PC-9 (cell line): ENCODE measurements at regions not wholly inside any gene's neighbourhood (a gene's known extent, or its start where the extent isn't known, plus 50 kb on each side); places are given as distances from the start of the nearest gene placed in this dataset.
A peak's percentile ranks its signal among the peaks of the same experiment; 100 is the strongest.
"Not testable (repeated sequence)": the region's sequence is repeated elsewhere in the genome, so short reads cannot be mapped to it uniquely, and the experiment has no call there.

ENCODE experiments used
- EZH2 ChIP-seq: fragments of 200-600 bp; sonication (generic); IDR thresholded peaks from 2 replicates; pipeline ENCODE4 v1.8.0; 2017; ENCODE audit warnings: antibody characterized with exemption, low read depth
- TF ChIP-seq, protein P1 (sequence below): fragments of 200-600 bp; sonication (generic); conservative IDR thresholded peaks from 2 replicates; pipeline ENCODE4 v1.6.1; 2017; ENCODE audit warnings: mixed run types, antibody characterized with exemption, mild to moderate bottlenecking, moderate library complexity

DNA sequence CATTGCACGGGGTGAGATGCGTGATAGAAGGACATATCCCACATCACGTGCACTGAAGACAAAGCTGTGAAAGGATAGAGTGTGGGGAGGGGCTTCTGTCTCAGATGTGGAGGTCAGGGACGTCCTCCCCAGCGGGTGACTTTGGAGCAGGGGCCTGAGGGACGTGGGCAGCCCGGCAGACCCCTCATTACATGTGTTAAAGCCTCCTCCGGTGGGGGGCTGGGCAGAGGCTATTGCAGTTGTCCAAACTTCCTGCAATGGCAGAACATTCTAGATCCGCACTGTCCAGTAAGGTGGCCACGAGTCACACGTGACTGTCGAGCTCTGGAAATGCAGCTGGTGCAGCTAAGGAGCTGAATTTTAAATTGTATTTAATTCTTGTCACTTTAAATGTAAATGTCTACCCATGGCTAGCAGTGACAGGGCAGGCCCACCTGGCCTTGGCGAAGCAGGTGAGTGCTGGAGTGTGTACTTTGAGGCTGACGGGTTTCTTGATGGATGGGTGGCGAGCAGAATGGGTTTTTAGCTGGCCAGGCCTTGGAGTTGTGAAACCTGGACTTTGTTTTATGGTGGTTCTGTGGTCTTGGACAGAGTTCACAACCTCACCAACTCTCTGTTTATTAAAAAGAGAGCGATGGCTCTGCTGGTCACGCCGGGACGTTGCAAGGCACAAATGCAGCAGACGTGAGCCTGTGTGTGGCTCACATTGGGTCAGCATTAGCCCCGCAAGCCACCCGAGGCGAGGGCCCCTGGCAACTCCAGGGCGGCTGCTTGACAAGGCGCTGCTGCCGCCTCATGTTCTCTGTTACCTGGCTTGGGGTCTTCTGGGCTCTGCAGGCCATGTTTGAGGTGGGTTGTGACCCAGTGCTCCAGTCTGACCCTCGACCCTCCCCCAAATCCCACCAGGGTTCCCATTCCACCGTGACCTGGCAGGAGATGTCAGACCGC lies 177.6 kb downstream of the NPIPB11 start:
- TF ChIP-seq, protein P1, sequence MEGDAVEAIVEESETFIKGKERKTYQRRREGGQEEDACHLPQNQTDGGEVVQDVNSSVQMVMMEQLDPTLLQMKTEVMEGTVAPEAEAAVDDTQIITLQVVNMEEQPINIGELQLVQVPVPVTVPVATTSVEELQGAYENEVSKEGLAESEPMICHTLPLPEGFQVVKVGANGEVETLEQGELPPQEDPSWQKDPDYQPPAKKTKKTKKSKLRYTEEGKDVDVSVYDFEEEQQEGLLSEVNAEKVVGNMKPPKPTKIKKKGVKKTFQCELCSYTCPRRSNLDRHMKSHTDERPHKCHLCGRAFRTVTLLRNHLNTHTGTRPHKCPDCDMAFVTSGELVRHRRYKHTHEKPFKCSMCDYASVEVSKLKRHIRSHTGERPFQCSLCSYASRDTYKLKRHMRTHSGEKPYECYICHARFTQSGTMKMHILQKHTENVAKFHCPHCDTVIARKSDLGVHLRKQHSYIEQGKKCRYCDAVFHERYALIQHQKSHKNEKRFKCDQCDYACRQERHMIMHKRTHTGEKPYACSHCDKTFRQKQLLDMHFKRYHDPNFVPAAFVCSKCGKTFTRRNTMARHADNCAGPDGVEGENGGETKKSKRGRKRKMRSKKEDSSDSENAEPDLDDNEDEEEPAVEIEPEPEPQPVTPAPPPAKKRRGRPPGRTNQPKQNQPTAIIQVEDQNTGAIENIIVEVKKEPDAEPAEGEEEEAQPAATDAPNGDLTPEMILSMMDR = peak; percentile 3; the same call in 1 of the 2 replicates
- TF ChIP-seq EZH2 = not testable (repeated sequence)
